Activated CD4-positive, alpha-beta T cell treated with anti-CD3 and anti-CD28 coated beads, Interleukin-2, amount 10 ng/mL, durations not matched to agents 7 days and 5 days (primary cell): ENCODE measurements at regions not wholly inside any gene's neighbourhood (a gene's known extent, or its start where the extent isn't known, plus 50 kb on each side); places are given as distances from the start of the nearest gene placed in this dataset.
"Not testable (repeated sequence)": the region's sequence is repeated elsewhere in the genome, so short reads cannot be mapped to it uniquely, and the experiment has no call there.

Experiments
- CTCF ChIA-PET: fragments of 350-600 bp; sonication (Branson Sonifier 250); formaldehyde crosslinking; loops from one replicate; lab custom pipeline; 2021; ENCODE audit warnings: antibody characterized with exemption; lab: Charles Lee
- POLR2A ChIA-PET: fragments of 350-600 bp; sonication (Branson Sonifier 250); formaldehyde crosslinking; loops from one replicate; lab custom pipeline; 2021; ENCODE audit warnings: antibody characterized with exemption; lab: Charles Lee
- DNase-seq: peaks from one replicate; pipeline ENCODE4 v3.0.0-alpha.2; 2020
- H3K27ac Mint-ChIP-seq: one replicate; pipeline ENCODE4 v1.8.0; 2021; ENCODE audit warnings: mild to moderate bottlenecking, moderate library complexity, mixed read lengths
- H3K27me3 Mint-ChIP-seq: one replicate; pipeline ENCODE4 v1.8.0; 2021; ENCODE audit warnings: mixed read lengths
- H3K36me3 Mint-ChIP-seq: one replicate; pipeline ENCODE4 v1.8.0; 2021; ENCODE audit warnings: low read depth, mixed read lengths
- H3K4me1 Mint-ChIP-seq: one replicate; pipeline ENCODE4 v1.8.0; 2021; ENCODE audit warnings: mixed read lengths
- H3K4me3 Mint-ChIP-seq: one replicate; pipeline ENCODE4 v1.8.0; 2021; ENCODE audit warnings: mild to moderate bottlenecking, moderate library complexity, mixed read lengths
- H3K9me3 Mint-ChIP-seq: one replicate; pipeline ENCODE4 v1.8.0; 2021; ENCODE audit warnings: mixed read lengths

GRCh38 chr3:178334239-178334638 lies 202.0 kb upstream of the KCNMB2 start:
- Mint-ChIP-seq H3K36me3 (no peaks in the 10 kb centered on the region), H3K27me3 (no peaks in the 10 kb centered on the region), H3K4me3 (no peak overlapping the region), H3K9me3 (peaks cover 2% of the 10 kb centered on the region), H3K4me1 (no peaks in the 10 kb centered on the region), H3K27ac (no peak overlapping the region)
- CTCF ChIA-PET: no interaction called here
- POLR2A ChIA-PET: no interaction called here
- no peak for DNase-seq

- no peak for DNase-seq
- ChIA-PET POLR2A (no interaction called here), CTCF (no interaction called here)
- Mint-ChIP-seq H3K4me3 (no peak overlapping the region), H3K27me3 (no peaks in the 10 kb centered on the region), H3K36me3 (no peaks in the 10 kb centered on the region), H3K9me3 (peaks cover 2% of the 10 kb centered on the region), H3K27ac (no peak overlapping the region), H3K4me1 (no peaks in the 10 kb centered on the region)
Observed at GRCh38 chr3:178336336-178336735, 199.9 kb upstream of the KCNMB2 start.

GRCh38 chr3:178340506-178340905 lies 195.7 kb upstream of the KCNMB2 start:
- no peaks in the 10 kb centered on the region for H3K36me3 Mint-ChIP-seq
- H3K4me3 Mint-ChIP-seq: no peak overlapping the region
- POLR2A ChIA-PET: no interaction called here
- no peak for DNase-seq
- no peak overlapping the region for H3K27ac Mint-ChIP-seq
- no peaks in the 10 kb centered on the region for H3K4me1 Mint-ChIP-seq
- no peaks in the 10 kb centered on the region for H3K9me3 Mint-ChIP-seq
- CTCF ChIA-PET: no interaction called here
- no peaks in the 10 kb centered on the region for H3K27me3 Mint-ChIP-seq

GRCh38 chr3:178341636-178342035 lies 194.6 kb upstream of the KCNMB2 start:
- CTCF ChIA-PET: no interaction called here
- H3K27ac Mint-ChIP-seq: no peak overlapping the region
- H3K9me3 Mint-ChIP-seq: no peaks in the 10 kb centered on the region

GRCh38 chr3:178342111-178342510 lies 194.1 kb upstream of the KCNMB2 start:
- Mint-ChIP-seq H3K9me3 (no peaks in the 10 kb centered on the region), H3K27me3 (no peaks in the 10 kb centered on the region), H3K27ac (no peak overlapping the region), H3K36me3 (no peaks in the 10 kb centered on the region), H3K4me1 (no peaks in the 10 kb centered on the region), H3K4me3 (no peak overlapping the region)
- ChIA-PET POLR2A (no interaction called here), CTCF (no interaction called here)
- no peak for DNase-seq

More at GRCh38 chr3:178341636-178342035, 194.6 kb upstream of the KCNMB2 start:
- Mint-ChIP-seq H3K36me3 (no peaks in the 10 kb centered on the region), H3K27me3 (no peaks in the 10 kb centered on the region), H3K4me3 (no peak overlapping the region), H3K4me1 (no peaks in the 10 kb centered on the region)
- POLR2A ChIA-PET: no interaction called here
- no peak for DNase-seq

GRCh38 chr3:178343433-178344038 lies 192.7 kb upstream of the KCNMB2 start:
- H3K4me3 Mint-ChIP-seq: no peak overlapping the region
- no peak for DNase-seq
- ChIA-PET CTCF (no interaction called here), POLR2A (no interaction called here)
- no peaks in the 10 kb centered on the region for H3K27me3 Mint-ChIP-seq
- H3K9me3 Mint-ChIP-seq: no peaks in the 10 kb centered on the region
- H3K36me3 Mint-ChIP-seq: no peaks in the 10 kb centered on the region
- no peaks in the 10 kb centered on the region for H3K4me1 Mint-ChIP-seq
- no peak overlapping the region for H3K27ac Mint-ChIP-seq

- ChIA-PET POLR2A (no interaction called here), CTCF (no interaction called here)
- DNase-seq: no peak
- Mint-ChIP-seq H3K27me3 (no peaks in the 10 kb centered on the region), H3K4me3 (no peak overlapping the region), H3K27ac (no peak overlapping the region), H3K4me1 (no peaks in the 10 kb centered on the region), H3K36me3 (no peaks in the 10 kb centered on the region), H3K9me3 (peaks cover 7% of the 10 kb centered on the region)
Observed at GRCh38 chr3:178345944-178346343, 190.3 kb upstream of the KCNMB2 start.

GRCh38 chr3:178348561-178349217 lies 187.5 kb upstream of the KCNMB2 start:
- DNase-seq, H3K4me1 Mint-ChIP-seq, H3K27me3 Mint-ChIP-seq, H3K9me3 Mint-ChIP-seq, H3K27ac Mint-ChIP-seq, POLR2A ChIA-PET, H3K4me3 Mint-ChIP-seq, H3K36me3 Mint-ChIP-seq: not testable (repeated sequence)
- CTCF ChIA-PET: interaction anchor here (0.6 kb wide), 1 partner anchor 191 kb away, joined by 3 read pairs; no protein-coding TSS in a partner anchor

- H3K4me3 Mint-ChIP-seq, H3K27ac Mint-ChIP-seq, POLR2A ChIA-PET, H3K4me1 Mint-ChIP-seq, DNase-seq, H3K9me3 Mint-ChIP-seq, H3K36me3 Mint-ChIP-seq, H3K27me3 Mint-ChIP-seq: not testable (repeated sequence)
- CTCF ChIA-PET: interaction anchor here (0.6 kb wide), 1 partner anchor 191 kb away, joined by 3 read pairs; no protein-coding TSS in a partner anchor
Observed at GRCh38 chr3:178349218-178349596, 187.0 kb upstream of the KCNMB2 start.

GRCh38 chr3:178350763-178351162 lies 185.5 kb upstream of the KCNMB2 start:
- DNase-seq: no peak
- Mint-ChIP-seq H3K4me3 (no peak overlapping the region), H3K27me3 (no peaks in the 10 kb centered on the region), H3K4me1 (no peaks in the 10 kb centered on the region), H3K27ac (no peak overlapping the region), H3K36me3 (no peaks in the 10 kb centered on the region), H3K9me3 (peaks cover 7% of the 10 kb centered on the region)
- ChIA-PET CTCF (no interaction called here), POLR2A (no interaction called here)

- no peak overlapping the region for H3K27ac Mint-ChIP-seq
Observed at GRCh38 chr3:178352326-178353005, 183.8 kb upstream of the KCNMB2 start.

GRCh38 chr3:178353006-178353694 lies 183.1 kb upstream of the KCNMB2 start:
- Mint-ChIP-seq H3K27ac (no peak overlapping the region), H3K36me3 (no peaks in the 10 kb centered on the region), H3K27me3 (peaks cover 3% of the 10 kb centered on the region), H3K4me3 (no peak overlapping the region), H3K4me1 (no peaks in the 10 kb centered on the region), H3K9me3 (peaks cover 7% of the 10 kb centered on the region)
- ChIA-PET POLR2A (no interaction called here), CTCF (no interaction called here)
- DNase-seq: no peak

More at GRCh38 chr3:178352326-178353005, 183.8 kb upstream of the KCNMB2 start:
- H3K36me3 Mint-ChIP-seq: no peaks in the 10 kb centered on the region
- POLR2A ChIA-PET: no interaction called here
- DNase-seq: no peak
- H3K27me3 Mint-ChIP-seq: peaks cover 3% of the 10 kb centered on the region
- CTCF ChIA-PET: interaction anchor here (0.6 kb wide), 1 partner anchor 1489 kb away, joined by 3 read pairs; no protein-coding TSS in a partner anchor
- no peaks in the 10 kb centered on the region for H3K4me1 Mint-ChIP-seq
- H3K9me3 Mint-ChIP-seq: peaks cover 7% of the 10 kb centered on the region
- H3K4me3 Mint-ChIP-seq: no peak overlapping the region

GRCh38 chr3:178359728-178360127 lies 176.5 kb upstream of the KCNMB2 start:
- no peak for DNase-seq
- ChIA-PET POLR2A (no interaction called here), CTCF (no interaction called here)
- no peaks in the 10 kb centered on the region for H3K4me1 Mint-ChIP-seq
- no peak overlapping the region for H3K27ac Mint-ChIP-seq
- H3K27me3 Mint-ChIP-seq: peaks cover 3% of the 10 kb centered on the region
- H3K9me3 Mint-ChIP-seq: no peaks in the 10 kb centered on the region
- no peaks in the 10 kb centered on the region for H3K36me3 Mint-ChIP-seq
- no peak overlapping the region for H3K4me3 Mint-ChIP-seq
